Esophagus muscularis mucosa (tissue), 4 donors: ENCODE measurements at regions not wholly inside any gene's neighbourhood (a gene's known extent, or its start where the extent isn't known, plus 50 kb on each side); places are given as distances from the start of the nearest gene placed in this dataset.

ENCODE experiments used
- DNase-seq: peaks from one replicate; pipeline ENCODE4 v3.0.0-alpha.2; 2017; ENCODE audit errors: extremely low spot score
- H3K27ac ChIP-seq, 4 donors: fragments of 200-600 bp; sonication (generic); replicated peaks in 1 of 4; 1 replicate in 3 of 4; 2 replicates in 1 of 4; pipeline ENCODE4 v1.5.1; 2016 to 2019; ENCODE audit warnings: mild to moderate bottlenecking in 1 of 4
- H3K27me3 ChIP-seq, 4 donors: fragments of 200-600 bp; sonication (generic); one replicate each; pipeline versions ENCODE4 v1.5.1 to v1.6.0; 2016 to 2019
- H3K36me3 ChIP-seq, 4 donors: fragments of 200-600 bp; sonication (generic); one replicate each; pipeline ENCODE4 v1.5.1; 2016 to 2019
- H3K4me1 ChIP-seq, 4 donors: fragments of 200-600 bp; sonication (generic); one replicate each; pipeline ENCODE4 v1.5.1; 2016 to 2019
- H3K4me3 ChIP-seq, 4 donors: fragments of 200-600 bp; sonication (generic); 1 replicate in 2 of 4; 2 replicates in 2 of 4; pipeline ENCODE4 v1.5.1; 2016 to 2019; ENCODE audit warnings: mild to moderate bottlenecking in 4 of 4, moderate library complexity in 1 of 4
- H3K9me3 ChIP-seq, 4 donors: fragments of 200-600 bp; sonication (generic); 1 replicate in 3 of 4; 2 replicates in 1 of 4; pipeline ENCODE4 v1.5.1; 2016 to 2019
- EP300 ChIP-seq: sonication (generic); formaldehyde crosslinking; IDR thresholded peaks from one replicate; pipeline ENCODE4 v1.6.1; 2017; ENCODE audit warnings: antibody characterized with exemption
- POLR2A ChIP-seq: fragments of 450-650 bp; IDR thresholded peaks from one replicate; pipeline ENCODE4 v1.6.1; 2017; ENCODE audit warnings: antibody characterized with exemption, moderate library complexity, mild to moderate bottlenecking, low read depth
- POLR2AphosphoS5 ChIP-seq, 2 donors: sonication (generic); formaldehyde crosslinking; IDR thresholded peaks; one replicate each; pipeline ENCODE4 v1.6.1; 2017; ENCODE audit warnings: antibody characterized with exemption in 2 of 2
- WGBS: methylation state at CpG from one replicate; pipeline ENCODE4 v1.1.5; 2018; 5-methylcytosine and 5-hydroxymethylcytosine counted together
- intact Hi-C: fragments of 100-400 bp; cut with DNase I; formaldehyde crosslinking; loops from one replicate; pipeline ENCODE4 v1.15.1; 2023
- TF ChIP-seq, protein P1 (sequence below), 3 experiments: fragments of 200-600 bp in 2 of 3; fragments of 450-650 bp in 1 of 3; sonication (generic) in 2 of 3; IDR thresholded peaks; one replicate each; pipeline ENCODE4 v1.5.1; 2017 to 2019; ENCODE audit warnings: antibody characterized with exemption in 3 of 3, mild to moderate bottlenecking in 2 of 3, moderate library complexity in 1 of 3

DNA sequence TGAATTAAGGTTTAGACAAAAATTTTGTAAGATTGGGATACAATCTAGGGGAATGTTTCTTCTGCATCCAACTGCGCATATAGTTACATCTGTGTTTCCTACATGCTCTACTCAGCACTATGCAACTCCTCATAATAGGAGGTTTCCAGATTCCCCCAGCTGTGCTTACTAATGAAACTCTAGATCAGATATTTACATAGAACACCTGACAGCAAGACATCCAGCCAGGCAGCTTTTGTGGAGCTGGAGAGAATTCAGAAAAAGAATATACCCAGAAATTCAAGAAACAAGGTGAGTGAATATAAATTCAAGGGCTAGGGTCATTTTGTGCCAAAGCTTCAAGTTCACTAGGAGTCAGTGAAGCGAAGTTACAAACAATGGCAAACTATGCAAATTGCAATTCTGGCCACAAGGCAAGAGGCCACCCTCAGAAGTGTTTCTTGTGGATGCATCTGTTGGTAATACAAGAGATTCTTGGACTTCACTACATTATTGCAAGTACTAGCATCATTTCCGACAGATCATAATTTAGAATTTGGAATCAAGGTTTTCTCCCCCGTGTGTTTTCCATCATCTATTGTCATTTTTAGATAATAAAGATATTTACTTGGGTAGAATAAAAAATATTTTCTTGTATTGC is 341.2 kb upstream of the NAV3 start:
- Histone ChIP-seq H3K27ac (no peak overlapping the region), H3K27me3 (no peaks in the 10 kb centered on the region), H3K4me3 (no peak overlapping the region), H3K36me3 (no peaks in the 10 kb centered on the region), H3K4me1 (no peaks in the 10 kb centered on the region), H3K9me3 (no peaks in the 10 kb centered on the region)
- intact Hi-C loops = no loop called here
- DNase-seq = no peak
- WGBS = 76% methylated on average over 4 of the region's 4 CpGs
- TF ChIP-seq, protein P1, sequence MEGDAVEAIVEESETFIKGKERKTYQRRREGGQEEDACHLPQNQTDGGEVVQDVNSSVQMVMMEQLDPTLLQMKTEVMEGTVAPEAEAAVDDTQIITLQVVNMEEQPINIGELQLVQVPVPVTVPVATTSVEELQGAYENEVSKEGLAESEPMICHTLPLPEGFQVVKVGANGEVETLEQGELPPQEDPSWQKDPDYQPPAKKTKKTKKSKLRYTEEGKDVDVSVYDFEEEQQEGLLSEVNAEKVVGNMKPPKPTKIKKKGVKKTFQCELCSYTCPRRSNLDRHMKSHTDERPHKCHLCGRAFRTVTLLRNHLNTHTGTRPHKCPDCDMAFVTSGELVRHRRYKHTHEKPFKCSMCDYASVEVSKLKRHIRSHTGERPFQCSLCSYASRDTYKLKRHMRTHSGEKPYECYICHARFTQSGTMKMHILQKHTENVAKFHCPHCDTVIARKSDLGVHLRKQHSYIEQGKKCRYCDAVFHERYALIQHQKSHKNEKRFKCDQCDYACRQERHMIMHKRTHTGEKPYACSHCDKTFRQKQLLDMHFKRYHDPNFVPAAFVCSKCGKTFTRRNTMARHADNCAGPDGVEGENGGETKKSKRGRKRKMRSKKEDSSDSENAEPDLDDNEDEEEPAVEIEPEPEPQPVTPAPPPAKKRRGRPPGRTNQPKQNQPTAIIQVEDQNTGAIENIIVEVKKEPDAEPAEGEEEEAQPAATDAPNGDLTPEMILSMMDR (IDR thresholded peaks at IDR 0.05) = no peak

DNA sequence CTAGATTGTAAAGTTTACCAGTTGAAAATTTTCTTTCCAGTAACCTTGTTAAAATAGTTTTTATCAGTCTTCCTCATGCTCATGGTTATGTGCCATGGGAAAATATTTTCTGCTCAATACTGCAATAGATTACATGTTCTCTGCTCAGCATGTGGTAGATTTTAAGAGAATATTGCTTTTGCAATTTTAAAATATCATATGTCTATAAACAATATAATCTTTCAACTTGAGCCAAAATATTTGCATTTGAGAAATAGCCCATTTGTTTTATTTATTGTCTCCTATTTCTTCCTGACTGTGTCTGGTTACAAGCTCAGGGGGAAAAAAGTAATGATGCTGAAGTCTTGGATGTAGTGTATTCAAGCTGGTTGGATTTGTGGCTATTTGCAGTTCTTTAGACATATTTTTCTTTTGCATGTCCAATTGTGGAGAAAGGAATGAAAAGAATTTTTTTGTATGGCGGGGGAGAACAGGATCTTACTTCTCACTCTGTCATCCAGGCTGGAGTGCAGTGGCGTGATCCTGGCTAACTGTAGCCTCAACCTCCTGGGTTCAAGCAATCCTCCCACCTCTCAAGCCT is 342.6 kb upstream of the NAV3 start:
- TF ChIP-seq POLR2A (no peak), EP300 (no peak), POLR2AphosphoS5 (IDR thresholded peaks at IDR 0.05) (no peak)
- TF ChIP-seq, protein P1 (IDR thresholded peaks at IDR 0.05) = no peak
- no peak for DNase-seq
- WGBS = 58% methylated on average over 2 of the region's 2 CpGs
- no peaks in the 10 kb centered on the region for H3K27me3 ChIP-seq
- H3K9me3 ChIP-seq = no peaks in the 10 kb centered on the region
- H3K36me3 ChIP-seq = no peaks in the 10 kb centered on the region
- no peak overlapping the region for H3K27ac ChIP-seq
- H3K4me3 ChIP-seq = no peak overlapping the region
- intact Hi-C loops = no loop called here
- H3K4me1 ChIP-seq = no peaks in the 10 kb centered on the region

DNA sequence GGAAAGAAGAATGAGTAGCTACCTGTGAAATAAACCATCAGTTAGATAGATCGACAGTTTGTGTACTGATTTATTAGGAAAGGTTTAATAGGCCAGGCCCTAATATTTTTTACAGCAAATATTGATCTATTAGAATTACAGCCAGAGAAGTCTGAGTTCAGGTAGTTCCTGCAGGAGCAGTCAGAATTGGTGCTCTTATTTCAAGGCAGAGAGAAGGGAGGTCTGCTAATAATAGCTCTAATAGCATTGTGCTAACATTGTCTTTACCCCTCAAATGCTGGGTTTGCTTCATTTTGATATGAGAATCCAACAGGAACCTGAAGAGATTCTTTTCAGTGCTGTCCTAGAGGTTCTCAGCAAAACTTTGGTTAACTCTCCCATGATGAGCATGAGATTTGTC is 343.8 kb upstream of the NAV3 start:
- Histone ChIP-seq H3K27ac (no peak overlapping the region), H3K4me1 (no peaks in the 10 kb centered on the region), H3K36me3 (no peaks in the 10 kb centered on the region), H3K9me3 (no peaks in the 10 kb centered on the region), H3K4me3 (no peak overlapping the region), H3K27me3 (no peaks in the 10 kb centered on the region)
- TF ChIP-seq POLR2AphosphoS5 (IDR thresholded peaks at IDR 0.05) (no peak), EP300 (no peak), POLR2A (no peak)
- TF ChIP-seq, protein P1 (IDR thresholded peaks at IDR 0.05) = no peak
- intact Hi-C loops = no loop called here
- WGBS = 81% methylated on average over 1 of the region's 1 CpG
- DNase-seq = no peak

DNA sequence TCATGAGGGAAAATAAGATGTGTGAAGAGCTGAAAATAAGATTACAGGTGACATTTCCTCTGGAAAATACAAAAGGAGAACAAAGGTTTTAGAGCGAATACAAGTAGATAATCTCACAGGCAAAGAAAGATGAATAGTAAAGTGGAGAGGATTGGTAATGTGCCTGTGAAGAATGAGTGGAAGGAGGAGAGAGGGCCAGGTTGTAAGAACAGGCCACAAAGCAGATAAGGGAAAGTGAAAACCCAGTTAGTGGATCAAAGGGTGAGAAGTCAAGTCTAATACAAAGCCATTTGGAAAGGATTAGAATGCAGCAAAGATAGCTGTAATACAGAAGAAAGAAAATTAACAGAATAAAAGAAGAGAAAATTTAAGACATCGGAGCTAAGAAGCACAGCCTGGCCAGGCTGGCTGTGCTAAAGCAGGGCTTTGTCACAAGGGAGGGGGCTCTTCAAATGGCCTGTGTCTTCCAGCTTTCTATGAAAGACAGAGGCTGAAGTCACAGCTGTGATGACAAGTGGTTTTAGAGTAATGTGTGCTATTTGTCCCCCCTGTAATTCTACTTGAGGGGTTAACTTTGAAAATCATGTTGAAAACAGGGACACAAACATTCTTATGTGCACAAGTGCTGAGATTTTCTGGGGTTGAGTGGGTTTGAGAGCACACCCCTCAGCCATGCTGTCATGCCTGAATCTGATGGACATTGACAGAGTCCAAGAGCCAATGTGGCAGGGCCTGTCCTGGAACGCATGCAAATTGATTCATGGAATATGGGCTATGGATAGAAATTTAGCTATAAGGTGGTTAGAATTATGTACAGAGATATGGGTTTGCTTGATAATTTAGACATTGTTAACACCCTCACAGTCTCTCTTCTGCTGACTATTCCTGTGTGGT is 344.5 kb upstream of the NAV3 start:
- no peak overlapping the region for H3K27ac ChIP-seq
- H3K27me3 ChIP-seq = no peaks in the 10 kb centered on the region
- intact Hi-C loops = no loop called here
- H3K4me3 ChIP-seq = no peak overlapping the region
- H3K4me1 ChIP-seq = no peaks in the 10 kb centered on the region
- DNase-seq = no peak
- no peaks in the 10 kb centered on the region for H3K9me3 ChIP-seq
- no peaks in the 10 kb centered on the region for H3K36me3 ChIP-seq
- TF ChIP-seq EP300 (no peak), POLR2AphosphoS5 (IDR thresholded peaks at IDR 0.05) (no peak), POLR2A (no peak)
- TF ChIP-seq, protein P1 (IDR thresholded peaks at IDR 0.05) = no peak
- 79% methylated on average over 3 of the region's 3 CpGs for WGBS
